Dermis blood vessel endothelial cell (primary cell): ENCODE measurements at regions not wholly inside any gene's neighbourhood (a gene's known extent, or its start where the extent isn't known, plus 50 kb on each side); places are given as distances from the start of the nearest gene placed in this dataset.
A peak's percentile ranks its signal among the peaks of the same experiment; 100 is the strongest.

ENCODE experiments used
- DNase-seq: peaks from one replicate; pipeline ENCODE4 v3.0.0; 2010

- DNase-seq = no peak
Measured at GRCh38 chr2:13103778-13104493, 387.2 kb downstream of the TRIB2 start.

- DNase-seq = no peak
Measured at GRCh38 chr2:13104723-13105122, 388.0 kb downstream of the TRIB2 start.

- DNase-seq = no peak
Measured at GRCh38 chr2:13106302-13106701, 389.6 kb downstream of the TRIB2 start.

- DNase-seq = no peak
Measured at GRCh38 chr2:13109516-13109915, 392.8 kb downstream of the TRIB2 start.

GRCh38 chr2:13110825-13111224 lies 394.1 kb downstream of the TRIB2 start:
- DNase-seq = no peak

DNA sequence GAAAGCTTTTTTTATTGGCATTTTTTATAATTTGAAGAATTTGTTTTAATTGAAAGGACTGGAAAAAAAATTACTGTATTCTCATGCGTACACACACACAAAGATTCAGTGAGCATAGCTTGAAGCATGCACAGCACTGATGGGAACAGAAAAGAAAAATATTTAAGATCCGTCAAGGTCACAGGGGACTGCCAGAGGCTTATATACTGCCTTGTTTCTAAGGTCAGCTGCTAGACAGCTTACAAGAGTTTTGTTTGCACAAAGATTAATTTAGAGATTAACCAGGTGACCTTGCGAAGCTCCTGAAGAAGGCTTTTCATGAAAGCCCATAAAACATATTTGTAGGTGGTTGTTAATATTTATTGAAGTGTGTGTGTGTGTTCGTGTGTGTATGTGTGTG lies 396.3 kb downstream of the TRIB2 start:
- no peak for DNase-seq

GRCh38 chr2:13114391-13114790 lies 397.7 kb downstream of the TRIB2 start:
- no peak for DNase-seq

- DNase-seq = no peak
Measured at GRCh38 chr2:13115643-13116042, 398.9 kb downstream of the TRIB2 start.

- no peak for DNase-seq
Measured at GRCh38 chr2:13121096-13121495, 404.4 kb downstream of the TRIB2 start.

DNA sequence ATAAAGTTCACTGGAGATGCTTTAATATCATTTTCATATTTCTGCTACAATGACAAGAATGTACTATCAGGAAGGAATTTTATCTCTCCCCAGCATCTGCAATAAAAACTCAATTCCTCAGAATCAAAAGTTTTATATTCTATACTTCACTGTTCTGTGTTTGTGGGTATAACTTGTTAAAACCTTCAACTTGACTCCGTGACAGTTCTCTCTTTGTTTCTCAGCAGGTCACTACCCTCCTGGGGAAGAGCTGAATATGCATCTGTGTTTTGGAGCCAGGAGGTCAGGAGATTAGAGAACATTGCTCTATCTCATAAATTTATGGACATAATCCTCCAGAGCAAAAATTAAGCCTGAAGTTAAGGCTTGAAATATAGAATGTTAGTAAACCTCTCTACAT lies 411.4 kb downstream of the TRIB2 start:
- DNase-seq = no peak

DNA sequence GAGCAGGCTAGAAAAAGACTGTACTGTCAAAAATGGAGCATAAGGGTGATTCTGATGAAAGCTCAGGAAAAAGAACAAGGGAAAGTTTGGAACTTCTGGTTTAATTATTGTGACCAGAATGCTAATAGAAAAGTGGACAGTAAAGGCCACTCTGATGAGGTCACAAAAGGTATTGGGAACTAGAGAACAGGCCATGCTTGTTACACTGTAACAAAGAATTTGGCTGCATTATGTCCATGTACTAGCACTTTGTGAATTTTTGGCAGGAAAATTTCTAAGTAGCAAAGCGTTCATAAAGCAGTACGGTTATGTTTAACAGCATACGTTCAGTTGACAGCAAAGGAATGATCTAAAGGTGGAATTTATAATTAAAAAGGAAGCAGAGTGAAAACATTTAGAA lies 418.6 kb downstream of the TRIB2 start:
- no peak for DNase-seq

GRCh38 chr2:13135856-13136255 lies 419.1 kb downstream of the TRIB2 start:
- no peak for DNase-seq

DNA sequence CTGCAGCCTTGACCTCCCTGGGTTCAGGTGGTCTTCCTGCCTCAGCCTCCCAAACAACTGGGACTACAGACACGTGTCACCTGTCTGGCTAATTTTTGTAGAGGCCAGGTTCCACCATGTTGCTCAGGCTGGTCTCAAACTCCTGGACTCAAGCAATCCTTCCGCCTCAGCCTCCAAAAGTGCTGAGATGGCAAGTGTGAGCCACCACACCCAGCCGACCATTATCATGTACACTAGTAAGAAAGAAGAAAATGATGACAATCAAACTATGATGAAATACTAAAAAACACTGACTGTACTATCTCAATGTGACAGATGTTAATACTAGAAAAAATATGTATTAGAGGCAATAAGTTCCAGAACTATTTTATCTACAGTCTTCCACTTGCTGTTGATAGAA lies 420.9 kb downstream of the TRIB2 start:
- no peak for DNase-seq

GRCh38 chr2:13141315-13141714 lies 424.6 kb downstream of the TRIB2 start:
- no peak for DNase-seq

- no peak for DNase-seq
Measured at GRCh38 chr2:13143451-13143850, 426.7 kb downstream of the TRIB2 start.

GRCh38 chr2:13156916-13157315 lies 440.2 kb downstream of the TRIB2 start:
- DNase-seq = no peak

GRCh38 chr2:13158466-13158865 lies 441.7 kb downstream of the TRIB2 start:
- DNase-seq = no peak

DNA sequence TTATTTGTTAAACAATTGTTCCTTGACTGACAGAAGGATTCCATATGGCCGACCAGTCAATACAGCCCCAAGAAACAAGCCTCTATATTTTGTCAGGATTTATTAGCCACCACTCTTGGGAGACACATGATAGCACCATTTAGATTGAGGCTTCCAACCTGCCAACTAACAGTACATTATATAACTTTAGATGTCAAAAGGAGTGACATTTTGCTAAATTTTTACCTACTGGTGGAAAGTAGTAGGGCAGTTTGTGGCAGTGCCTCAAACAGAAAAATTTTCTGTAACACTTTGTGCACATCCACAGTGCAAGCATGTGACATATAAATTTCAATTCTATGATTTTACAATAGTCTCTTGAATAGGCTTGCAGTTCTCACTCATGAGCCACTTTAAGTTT lies 464.0 kb downstream of the TRIB2 start:
- DNase-seq = no peak

GRCh38 chr2:13193075-13193474 lies 476.3 kb downstream of the TRIB2 start:
- DNase-seq = peak; percentile 2

DNA sequence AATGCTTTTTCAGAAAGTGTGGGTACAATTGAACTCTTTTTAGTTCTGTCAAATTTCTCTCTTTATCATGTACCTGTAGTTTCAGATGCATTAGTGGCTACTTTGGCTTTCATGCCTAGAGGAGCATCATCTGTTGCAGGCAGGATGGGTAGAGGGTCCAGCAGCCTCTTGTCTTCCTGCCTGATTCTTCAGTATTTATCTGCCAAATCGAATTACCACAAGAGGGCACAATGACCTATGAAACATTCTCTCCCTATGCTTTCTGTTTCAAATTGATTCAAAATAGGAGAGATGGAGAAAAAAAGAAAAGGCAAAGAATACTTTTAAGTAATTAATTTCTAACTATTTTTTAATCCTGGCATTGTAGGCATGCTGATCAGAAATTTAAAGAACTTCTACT lies 477.2 kb downstream of the TRIB2 start:
- peak; percentile 50 for DNase-seq

DNA sequence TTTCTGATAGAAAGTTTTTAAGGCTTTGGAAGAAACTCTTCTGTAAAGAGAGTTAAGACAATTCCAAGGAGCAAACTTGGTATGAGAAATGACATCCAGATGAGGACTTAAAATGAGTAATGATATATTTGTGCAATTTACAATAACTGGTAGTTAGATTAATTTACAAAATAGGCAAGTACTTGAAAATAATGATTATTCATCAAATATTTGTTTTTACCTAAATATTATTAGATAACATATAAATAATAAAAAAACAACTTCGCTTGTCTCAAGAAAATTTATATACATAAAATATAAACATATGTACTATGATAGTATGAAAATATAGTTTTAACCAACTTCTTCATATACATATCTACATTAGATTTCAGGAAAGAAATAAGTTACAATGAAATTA lies 478.5 kb downstream of the TRIB2 start:
- DNase-seq = no peak

DNA sequence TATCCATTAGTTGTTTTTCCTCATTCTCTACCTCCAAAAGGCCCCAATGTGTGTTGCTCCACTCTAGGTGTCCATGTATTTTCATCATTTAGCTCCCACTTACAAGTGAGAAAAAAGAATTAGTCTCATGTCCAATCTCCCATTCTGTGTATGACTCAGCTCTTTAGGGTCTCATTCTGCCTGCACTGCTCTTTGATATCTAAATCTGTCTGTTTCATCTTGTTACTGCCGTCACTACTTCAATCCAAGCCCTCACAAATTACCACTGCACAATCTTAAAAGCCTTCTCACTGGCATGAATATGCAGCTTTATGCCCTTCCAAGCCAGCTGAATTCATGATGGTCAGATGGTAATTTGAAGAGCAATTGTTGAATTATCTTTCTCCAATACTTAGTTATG lies 480.5 kb downstream of the TRIB2 start:
- DNase-seq = no peak

- DNase-seq = no peak
Measured at GRCh38 chr2:13201924-13202323, 485.2 kb downstream of the TRIB2 start.

DNA sequence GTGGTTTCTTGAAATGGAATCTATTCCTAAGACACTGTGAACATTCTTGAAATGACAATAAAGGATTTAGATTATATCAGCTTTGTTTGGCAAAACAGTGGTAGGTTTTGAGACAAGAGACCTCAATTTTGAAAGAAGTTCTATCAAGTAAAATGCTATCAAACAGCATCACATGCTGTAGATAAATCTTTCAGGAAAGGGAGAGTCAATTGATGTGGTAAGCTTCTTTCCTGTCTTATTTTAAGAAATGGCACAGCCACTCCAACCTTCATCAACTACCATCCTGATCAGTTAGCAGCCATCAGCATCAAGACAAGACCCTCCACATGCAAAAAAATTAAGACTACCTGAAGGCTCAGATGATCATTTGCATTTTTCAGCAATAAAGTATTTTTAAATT lies 495.4 kb downstream of the TRIB2 start:
- no peak for DNase-seq

GRCh38 chr2:13218205-13218604 lies 501.5 kb downstream of the TRIB2 start:
- DNase-seq = no peak
